ENCODE measurements at regions not wholly inside any gene's neighbourhood (a gene's known extent, or its start where the extent isn't known, plus 50 kb on each side); places are given as distances from the start of the nearest gene placed in this dataset.

GRCh38 chrX:39477031-39477761 lies 620.6 kb downstream of the BCOR start:
- TF ChIP-seq, protein P1, sequence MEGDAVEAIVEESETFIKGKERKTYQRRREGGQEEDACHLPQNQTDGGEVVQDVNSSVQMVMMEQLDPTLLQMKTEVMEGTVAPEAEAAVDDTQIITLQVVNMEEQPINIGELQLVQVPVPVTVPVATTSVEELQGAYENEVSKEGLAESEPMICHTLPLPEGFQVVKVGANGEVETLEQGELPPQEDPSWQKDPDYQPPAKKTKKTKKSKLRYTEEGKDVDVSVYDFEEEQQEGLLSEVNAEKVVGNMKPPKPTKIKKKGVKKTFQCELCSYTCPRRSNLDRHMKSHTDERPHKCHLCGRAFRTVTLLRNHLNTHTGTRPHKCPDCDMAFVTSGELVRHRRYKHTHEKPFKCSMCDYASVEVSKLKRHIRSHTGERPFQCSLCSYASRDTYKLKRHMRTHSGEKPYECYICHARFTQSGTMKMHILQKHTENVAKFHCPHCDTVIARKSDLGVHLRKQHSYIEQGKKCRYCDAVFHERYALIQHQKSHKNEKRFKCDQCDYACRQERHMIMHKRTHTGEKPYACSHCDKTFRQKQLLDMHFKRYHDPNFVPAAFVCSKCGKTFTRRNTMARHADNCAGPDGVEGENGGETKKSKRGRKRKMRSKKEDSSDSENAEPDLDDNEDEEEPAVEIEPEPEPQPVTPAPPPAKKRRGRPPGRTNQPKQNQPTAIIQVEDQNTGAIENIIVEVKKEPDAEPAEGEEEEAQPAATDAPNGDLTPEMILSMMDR (IDR thresholded peaks at IDR 0.05) = no peak
- TF ChIP-seq POLR2A (IDR thresholded peaks at IDR 0.05) = no peak
- H3K27ac ChIP-seq = no peak overlapping the region
- H3K4me3 ChIP-seq = no peak overlapping the region

DNA sequence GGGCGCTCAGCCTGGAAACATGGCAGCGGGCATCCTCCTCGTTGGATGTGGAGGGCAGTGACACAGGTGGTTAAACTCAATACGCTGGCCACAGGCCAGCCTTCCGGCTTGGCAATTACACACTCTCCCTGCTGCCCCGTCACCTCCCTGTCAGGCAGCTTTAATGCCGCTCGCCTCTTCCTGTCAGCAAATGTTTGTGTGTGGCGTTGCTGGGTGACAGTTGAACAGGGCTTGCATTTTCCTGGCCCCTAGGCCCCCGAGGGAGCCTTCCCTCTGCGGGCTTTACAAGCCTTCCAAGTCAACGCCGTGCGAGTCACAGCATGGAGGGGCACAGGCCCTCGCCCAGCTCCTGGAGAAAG lies 620.0 kb downstream of the BCOR start:
- intact Hi-C loops (cut with DNase I; ENCODE audit: low total_unique reads) = no loop called here
- H3K36me3 ChIP-seq = no peaks in the 10 kb centered on the region
- H3K27ac ChIP-seq = no peak overlapping the region
- no peaks in the 10 kb centered on the region for H3K4me1 ChIP-seq
- TF ChIP-seq POLR2A (IDR thresholded peaks at IDR 0.05) = no peak
- TF ChIP-seq, protein P1 (IDR thresholded peaks at IDR 0.05) = no peak
- no peaks in the 10 kb centered on the region for H3K27me3 ChIP-seq
- peak in 1 of 2 donors; percentile 34 for DNase-seq
- no peaks in the 10 kb centered on the region for H3K9me3 ChIP-seq
- H3K4me3 ChIP-seq = no peak overlapping the region

More at GRCh38 chrX:39477031-39477761, 620.6 kb downstream of the BCOR start:
- Histone ChIP-seq H3K36me3 (no peaks in the 10 kb centered on the region), H3K27me3 (no peaks in the 10 kb centered on the region), H3K9me3 (no peaks in the 10 kb centered on the region), H3K4me1 (no peaks in the 10 kb centered on the region)
- no peak for DNase-seq
- intact Hi-C loops (cut with DNase I; ENCODE audit: low total_unique reads) = no loop called here

GRCh38 chrX:39479856-39480255 lies 617.9 kb downstream of the BCOR start:
- no peaks in the 10 kb centered on the region for H3K36me3 ChIP-seq
- no peaks in the 10 kb centered on the region for H3K9me3 ChIP-seq
- no peak overlapping the region for H3K27ac ChIP-seq
- no peak overlapping the region for H3K4me3 ChIP-seq
- H3K4me1 ChIP-seq = no peaks in the 10 kb centered on the region
- no peak for DNase-seq
- intact Hi-C loops (cut with DNase I; ENCODE audit: low total_unique reads) = no loop called here
- no peaks in the 10 kb centered on the region for H3K27me3 ChIP-seq
- TF ChIP-seq POLR2A (IDR thresholded peaks at IDR 0.05) = no peak
- TF ChIP-seq, protein P1 (IDR thresholded peaks at IDR 0.05) = no peak

GRCh38 chrX:39480963-39481362 lies 616.8 kb downstream of the BCOR start:
- Histone ChIP-seq H3K27me3 (no peaks in the 10 kb centered on the region), H3K36me3 (no peaks in the 10 kb centered on the region), H3K4me3 (no peak overlapping the region), H3K9me3 (no peaks in the 10 kb centered on the region), H3K27ac (no peak overlapping the region), H3K4me1 (no peaks in the 10 kb centered on the region)
- DNase-seq = no peak
- no peak for TF ChIP-seq POLR2A (IDR thresholded peaks at IDR 0.05)
- TF ChIP-seq, protein P1 (IDR thresholded peaks at IDR 0.05) = no peak
- intact Hi-C loops (cut with DNase I; ENCODE audit: low total_unique reads) = no loop called here

- Histone ChIP-seq H3K36me3 (no peaks in the 10 kb centered on the region), H3K4me1 (no peaks in the 10 kb centered on the region), H3K9me3 (no peaks in the 10 kb centered on the region), H3K27ac (no peak overlapping the region), H3K4me3 (no peak overlapping the region), H3K27me3 (no peaks in the 10 kb centered on the region)
- no peak for DNase-seq
- TF ChIP-seq POLR2A (IDR thresholded peaks at IDR 0.05) = no peak
- TF ChIP-seq, protein P1 (IDR thresholded peaks at IDR 0.05) = no peak
- intact Hi-C loops (cut with DNase I; ENCODE audit: low total_unique reads) = no loop called here
Observed at GRCh38 chrX:39481621-39482020, 616.1 kb downstream of the BCOR start.

Data from uterus (tissue), 3 donors.